ENCODE measurements at regions not wholly inside any gene's neighbourhood (a gene's known extent, or its start where the extent isn't known, plus 50 kb on each side); places are given as distances from the start of the nearest gene placed in this dataset.

- TF ChIP-seq CTCF (IDR thresholded peaks at IDR 0.05) (no peak), ZFX (IDR thresholded peaks at IDR 0.05; ENCODE audit: borderline replicate concordance) (no peak)
Observed at GRCh38 chr2:64363848-64364247, 90.1 kb upstream of the LGALSL start.

All from 22Rv1 (cell line).